PC-3 (cell line): ENCODE measurements at regions not wholly inside any gene's neighbourhood (a gene's known extent, or its start where the extent isn't known, plus 50 kb on each side); places are given as distances from the start of the nearest gene placed in this dataset.

Experiments used
- CTCF ChIP-seq: fragments of 300-600 bp; sonication (generic); conservative IDR thresholded peaks from 2 replicates; pipeline ENCODE4 v1.5.1; 2017; ENCODE audit warnings: antibody characterized with exemption, low read depth, mild to moderate bottlenecking, low read length
- EZH2 ChIP-seq: fragments of 300-600 bp; sonication (generic); IDR thresholded peaks from one replicate; pipeline ENCODE4 v1.6.1; 2017; ENCODE audit warnings: antibody characterized with exemption, mild to moderate bottlenecking, low read length; ENCODE audit not compliant: unreplicated experiment
- EZH2phosphoT487 ChIP-seq: fragments of 300-600 bp; sonication (generic); IDR thresholded peaks from 2 replicates; pipeline ENCODE4 v1.6.1; 2018; ENCODE audit warnings: mild to moderate bottlenecking, antibody characterized with exemption, low read length, borderline replicate concordance

GRCh38 chrX:10842646-10843045, 222.3 kb upstream of the MID1 start:
- TF ChIP-seq EZH2 (no peak), EZH2phosphoT487 (no peak), CTCF (no peak)
